GM21737 (cell line): ENCODE measurements at regions not wholly inside any gene's neighbourhood (a gene's known extent, or its start where the extent isn't known, plus 50 kb on each side); places are given as distances from the start of the nearest gene placed in this dataset.
"Not testable (repeated sequence)": the region's sequence is repeated elsewhere in the genome, so short reads cannot be mapped to it uniquely, and the experiment has no call there.

Source experiments
- ATAC-seq: cut with Tn5 transposase; IDR thresholded peaks from one replicate; pipeline ENCODE4 v1.9.1; 2021; ENCODE audit warnings: mild to moderate bottlenecking, moderate library complexity; ENCODE audit not compliant: unreplicated experiment

GRCh38 chr6:119678961-119679360 is 329.4 kb upstream of the MAN1A1 start:
- ATAC-seq = no peak

DNA sequence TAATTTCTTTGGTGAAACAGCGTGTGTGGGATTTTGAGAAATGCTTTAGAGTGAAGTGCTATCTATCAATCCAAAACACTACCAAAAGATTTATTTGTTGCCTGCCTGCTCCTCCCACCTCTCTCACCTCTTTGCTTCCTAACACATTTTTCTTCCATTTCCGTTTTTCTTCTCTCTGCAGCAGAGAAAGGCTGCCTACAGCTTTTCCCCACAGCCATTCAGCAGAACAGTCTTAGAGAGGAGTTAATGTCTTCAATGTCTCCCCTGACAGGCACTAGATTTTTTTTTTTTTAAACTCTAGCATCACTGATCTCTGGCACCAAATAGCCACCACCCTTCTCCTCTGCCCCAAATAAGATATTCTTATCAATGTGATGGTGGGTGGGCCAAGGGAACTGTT is 327.8 kb upstream of the MAN1A1 start:
- ATAC-seq = no peak

- ATAC-seq = no peak
Measured at GRCh38 chr6:119676961-119677360, 327.4 kb upstream of the MAN1A1 start.

GRCh38 chr6:119676230-119676629 is 326.7 kb upstream of the MAN1A1 start:
- no peak for ATAC-seq

GRCh38 chr6:119673741-119674140 is 324.2 kb upstream of the MAN1A1 start:
- no peak for ATAC-seq

DNA sequence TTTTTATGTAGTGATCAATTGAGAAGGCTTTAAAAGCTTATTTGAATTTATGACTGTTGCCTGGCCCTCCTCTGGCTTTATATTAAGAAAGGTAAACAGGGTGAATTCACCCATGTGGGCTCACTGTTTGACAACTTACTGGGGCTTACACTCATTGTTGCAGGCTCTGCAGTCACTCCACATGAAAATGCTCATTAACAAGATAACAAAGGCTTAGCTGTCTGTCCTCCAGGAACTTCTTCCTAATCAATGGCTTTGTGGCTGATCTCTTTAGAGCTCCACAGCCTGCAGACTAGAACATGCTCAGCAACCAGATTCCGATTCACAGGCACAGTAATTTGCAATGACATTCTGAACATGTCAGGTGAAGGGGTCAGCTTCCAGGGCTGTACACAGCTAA is 323.2 kb upstream of the MAN1A1 start:
- ATAC-seq = no peak

DNA sequence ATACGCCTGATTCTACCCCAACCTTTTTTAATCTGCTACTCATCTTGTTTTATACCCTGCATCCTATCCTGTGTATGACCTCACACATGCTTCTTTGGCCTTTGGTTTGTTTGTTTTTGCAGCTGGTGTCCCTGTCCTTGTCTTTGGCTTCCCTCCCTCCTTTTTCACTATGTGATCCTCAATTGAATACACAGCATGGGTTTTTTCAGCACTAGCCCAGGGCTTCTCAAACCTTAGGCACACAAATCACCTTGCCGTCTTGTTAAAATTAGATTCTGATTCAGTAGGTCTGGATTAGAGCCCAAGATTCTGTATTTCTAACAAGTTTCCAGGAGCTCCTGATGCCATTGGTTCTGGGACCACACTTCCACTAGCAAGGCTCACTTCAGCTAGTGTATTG is 321.5 kb upstream of the MAN1A1 start:
- ATAC-seq = no peak

DNA sequence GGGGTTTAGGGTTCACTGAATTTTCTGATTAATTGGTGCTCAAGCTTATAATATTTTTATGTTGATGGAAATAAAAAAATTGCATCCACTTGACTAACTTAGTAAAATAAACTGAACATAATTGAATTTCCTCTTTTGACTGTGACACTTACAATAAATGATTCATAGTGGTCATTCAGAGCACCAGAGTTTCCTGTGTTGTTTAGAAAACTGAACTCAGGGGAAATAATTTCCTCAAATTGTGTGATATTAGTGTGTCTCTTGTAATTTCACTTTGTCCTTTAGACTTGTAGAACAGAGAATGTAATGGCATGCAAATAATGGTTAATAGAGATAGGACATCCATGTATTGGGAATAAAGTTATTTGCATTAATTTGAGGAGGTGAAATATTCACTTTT is 319.7 kb upstream of the MAN1A1 start:
- ATAC-seq = no peak

- not testable (repeated sequence) for ATAC-seq
Measured at GRCh38 chr6:119665432-119665831, 315.9 kb upstream of the MAN1A1 start.

- no peak for ATAC-seq
Measured at GRCh38 chr6:119661628-119662027, 312.1 kb upstream of the MAN1A1 start.

DNA sequence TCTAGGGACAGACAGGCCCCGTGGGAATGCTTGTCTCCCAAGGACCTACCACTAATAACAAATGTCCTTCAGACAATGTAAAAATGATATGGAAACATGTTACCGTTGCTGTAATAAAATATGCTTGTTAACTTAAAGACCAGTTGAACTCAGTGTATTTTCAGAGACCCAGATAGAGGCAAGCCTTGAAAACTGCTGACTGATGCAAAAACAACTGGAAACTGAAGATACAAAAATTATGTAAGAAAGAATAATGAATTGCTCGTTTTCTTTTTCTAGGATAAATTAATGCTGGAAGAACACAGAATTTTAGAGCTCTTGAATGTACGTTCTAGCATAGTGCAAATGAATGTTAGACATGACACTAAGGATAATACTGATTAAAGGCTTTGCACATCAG is 311.5 kb upstream of the MAN1A1 start:
- ATAC-seq = no peak

GRCh38 chr6:119658917-119659316 is 309.4 kb upstream of the MAN1A1 start:
- no peak for ATAC-seq

- no peak for ATAC-seq
Measured at GRCh38 chr6:119655124-119655523, 305.6 kb upstream of the MAN1A1 start.

DNA sequence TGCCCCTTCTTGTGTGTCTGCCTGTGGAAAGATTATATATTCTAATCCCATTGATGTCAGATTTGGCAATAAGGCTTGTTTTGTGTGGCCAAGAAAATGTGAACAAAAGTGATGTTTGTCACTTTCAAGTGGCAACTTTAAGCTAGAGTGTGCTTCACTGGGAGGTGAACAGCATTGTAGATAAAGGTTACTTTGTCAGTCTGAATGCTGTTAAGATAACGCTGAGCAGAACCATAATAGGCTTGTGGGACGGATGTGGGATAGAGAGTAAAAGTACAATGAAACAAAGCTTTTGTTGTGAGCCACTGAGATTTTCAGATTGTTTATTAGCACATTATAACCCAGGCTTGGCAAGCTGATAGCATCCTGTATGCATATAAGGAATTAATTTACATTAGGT is 303.8 kb upstream of the MAN1A1 start:
- ATAC-seq = no peak

GRCh38 chr6:119649531-119649930 is 300.0 kb upstream of the MAN1A1 start:
- no peak for ATAC-seq

GRCh38 chr6:119647309-119647708 is 297.7 kb upstream of the MAN1A1 start:
- ATAC-seq = no peak

DNA sequence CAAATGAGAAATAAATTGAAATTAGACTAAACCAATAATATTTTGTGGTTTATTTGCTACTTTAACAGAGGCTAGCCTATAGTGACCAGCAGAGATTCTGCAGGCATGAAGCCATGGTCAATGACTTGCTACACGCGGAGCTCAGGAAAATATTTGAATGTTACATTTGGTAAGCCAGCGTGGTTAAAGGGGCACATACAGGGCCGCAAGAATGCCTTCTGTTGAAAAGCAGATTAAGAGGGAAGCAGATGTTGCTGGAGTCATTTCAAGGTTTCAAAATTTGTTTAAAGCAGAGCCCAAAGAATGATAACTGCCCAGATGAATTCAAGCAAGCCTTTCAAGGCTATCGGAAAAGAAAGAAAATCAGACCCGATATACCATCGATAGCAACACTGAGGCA is 294.3 kb upstream of the MAN1A1 start:
- no peak for ATAC-seq

GRCh38 chr6:119637768-119638167 is 288.2 kb upstream of the MAN1A1 start:
- no peak for ATAC-seq

DNA sequence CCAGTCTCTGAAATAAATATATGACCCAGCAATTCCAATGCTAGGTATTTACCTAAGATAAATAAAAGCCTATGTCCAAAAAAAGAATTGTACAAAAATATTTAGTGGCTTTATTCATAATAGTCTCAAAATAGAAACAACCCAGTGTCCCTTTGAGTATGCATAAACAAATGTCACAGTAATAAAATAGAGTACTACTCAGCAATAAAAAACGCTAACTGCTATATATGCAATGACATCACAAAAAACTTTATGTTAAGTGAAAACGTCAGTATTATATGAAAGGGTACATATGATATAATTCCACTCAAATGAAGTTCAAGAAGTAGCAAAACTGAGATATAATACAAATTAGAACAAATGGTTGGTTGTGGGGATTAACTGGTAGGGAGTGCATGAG is 286.5 kb upstream of the MAN1A1 start:
- ATAC-seq = no peak

GRCh38 chr6:119633461-119633860 is 283.9 kb upstream of the MAN1A1 start:
- ATAC-seq = no peak

- no peak for ATAC-seq
Measured at GRCh38 chr6:119630561-119631192, 281.1 kb upstream of the MAN1A1 start.

GRCh38 chr6:119628691-119629594 is 279.4 kb upstream of the MAN1A1 start:
- no peak for ATAC-seq
